ENCODE measurements at regions not wholly inside any gene's neighbourhood (a gene's known extent, or its start where the extent isn't known, plus 50 kb on each side); places are given as distances from the start of the nearest gene placed in this dataset.

GRCh38 chr4:171025776-171026175 is 787.4 kb upstream of the GALNTL6 start:
- Mint-ChIP-seq H3K9me3 (peaks cover 3 to 4% of the 10 kb centered on the region in 2 donors), H3K36me3 (ENCODE audit: insufficient read depth in 2 of 2) (no peaks in the 10 kb centered on the region), H3K27ac (no peak overlapping the region), H3K4me1 (ENCODE audit: low read depth) (no peaks in the 10 kb centered on the region), H3K4me3 (no peak overlapping the region), H3K27me3 (ENCODE audit: low read depth) (no peaks in the 10 kb centered on the region)
- ATAC-seq (replicated peaks in 1 of 2) (no peak), DNase-seq (no peak)

GRCh38 chr4:171025343-171025742 is 787.9 kb upstream of the GALNTL6 start:
- Mint-ChIP-seq H3K4me3 (no peak overlapping the region), H3K27ac (no peak overlapping the region), H3K9me3 (peaks cover 3 to 4% of the 10 kb centered on the region in 2 donors), H3K27me3 (ENCODE audit: low read depth) (no peaks in the 10 kb centered on the region), H3K36me3 (ENCODE audit: insufficient read depth in 2 of 2) (no peaks in the 10 kb centered on the region), H3K4me1 (ENCODE audit: low read depth) (no peaks in the 10 kb centered on the region)
- DNase-seq (no peak), ATAC-seq (replicated peaks in 1 of 2) (no peak)

- Mint-ChIP-seq H3K4me3 (no peak overlapping the region), H3K27ac (no peak overlapping the region), H3K4me1 (ENCODE audit: low read depth) (no peaks in the 10 kb centered on the region), H3K36me3 (ENCODE audit: insufficient read depth in 2 of 2) (no peaks in the 10 kb centered on the region), H3K27me3 (ENCODE audit: low read depth) (no peaks in the 10 kb centered on the region), H3K9me3 (peaks cover 2 to 4% of the 10 kb centered on the region in 2 donors)
- ATAC-seq (replicated peaks in 1 of 2) (no peak), DNase-seq (no peak)
Observed at GRCh38 chr4:171024720-171025303, 788.4 kb upstream of the GALNTL6 start.

- Mint-ChIP-seq H3K27ac (no peak overlapping the region), H3K4me3 (no peak overlapping the region), H3K9me3 (peaks cover 0 to 1% of the 10 kb centered on the region in 2 donors), H3K27me3 (ENCODE audit: low read depth) (no peaks in the 10 kb centered on the region), H3K4me1 (ENCODE audit: low read depth) (no peaks in the 10 kb centered on the region), H3K36me3 (ENCODE audit: insufficient read depth in 2 of 2) (no peaks in the 10 kb centered on the region)
- no peak for ATAC-seq (replicated peaks in 1 of 2)
- no peak for DNase-seq
Observed at GRCh38 chr4:171022824-171023230, 790.4 kb upstream of the GALNTL6 start.

- Mint-ChIP-seq H3K9me3 (peaks cover 0 to 1% of the 10 kb centered on the region in 2 donors), H3K36me3 (ENCODE audit: insufficient read depth in 2 of 2) (no peaks in the 10 kb centered on the region), H3K27me3 (ENCODE audit: low read depth) (no peaks in the 10 kb centered on the region), H3K4me1 (ENCODE audit: low read depth) (no peaks in the 10 kb centered on the region), H3K4me3 (no peak overlapping the region), H3K27ac (no peak overlapping the region)
- DNase-seq, result no peak
- ATAC-seq (replicated peaks in 1 of 2), result no peak
Observed at GRCh38 chr4:171017593-171017992, 795.6 kb upstream of the GALNTL6 start.

DNA sequence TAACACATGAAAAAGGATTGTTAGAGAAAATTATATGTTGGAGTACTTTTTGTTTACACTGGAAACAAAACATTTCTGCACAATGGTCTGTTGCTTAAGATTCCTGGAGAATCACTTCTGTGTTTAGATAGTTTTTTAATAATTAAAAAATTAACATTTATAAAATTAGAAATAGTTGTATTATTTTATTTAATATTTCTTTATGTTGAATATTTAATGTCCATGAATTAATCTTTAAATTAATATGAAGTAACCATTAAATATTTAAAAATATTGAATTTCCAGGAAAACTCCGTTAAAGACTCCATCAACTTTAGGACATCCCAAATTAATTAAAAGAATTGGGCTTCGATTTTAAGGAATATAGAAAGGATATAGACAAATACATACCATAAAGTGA is 797.1 kb upstream of the GALNTL6 start:
- Mint-ChIP-seq H3K4me3 (no peak overlapping the region), H3K4me1 (ENCODE audit: low read depth) (no peaks in the 10 kb centered on the region), H3K27ac (no peak overlapping the region), H3K36me3 (ENCODE audit: insufficient read depth in 2 of 2) (peaks cover 0 to under 1% of the 10 kb centered on the region in 2 donors), H3K9me3 (peaks cover 1 to 2% of the 10 kb centered on the region in 2 donors), H3K27me3 (ENCODE audit: low read depth) (no peaks in the 10 kb centered on the region)
- no peak for ATAC-seq (replicated peaks in 1 of 2)
- DNase-seq, result no peak

GRCh38 chr4:171015441-171015840 is 797.8 kb upstream of the GALNTL6 start:
- Mint-ChIP-seq H3K9me3 (peaks cover 1 to 4% of the 10 kb centered on the region in 2 donors), H3K27me3 (ENCODE audit: low read depth) (no peaks in the 10 kb centered on the region), H3K4me3 (no peak overlapping the region), H3K27ac (no peak overlapping the region), H3K36me3 (ENCODE audit: insufficient read depth in 2 of 2) (peaks cover 0 to 1% of the 10 kb centered on the region in 2 donors), H3K4me1 (ENCODE audit: low read depth) (no peaks in the 10 kb centered on the region)
- DNase-seq (no peak), ATAC-seq (replicated peaks in 1 of 2) (no peak)

GRCh38 chr4:171007618-171008390 is 805.4 kb upstream of the GALNTL6 start:
- ATAC-seq (replicated peaks in 1 of 2), result no peak
- Mint-ChIP-seq H3K9me3 (peaks cover 5 to 6% of the 10 kb centered on the region in 2 donors), H3K36me3 (ENCODE audit: insufficient read depth in 2 of 2) (peaks cover 0 to 1% of the 10 kb centered on the region in 2 donors), H3K4me1 (ENCODE audit: low read depth) (no peaks in the 10 kb centered on the region), H3K27me3 (ENCODE audit: low read depth) (no peaks in the 10 kb centered on the region), H3K4me3 (no peak overlapping the region), H3K27ac (no peak overlapping the region)
- no peak for DNase-seq

DNA sequence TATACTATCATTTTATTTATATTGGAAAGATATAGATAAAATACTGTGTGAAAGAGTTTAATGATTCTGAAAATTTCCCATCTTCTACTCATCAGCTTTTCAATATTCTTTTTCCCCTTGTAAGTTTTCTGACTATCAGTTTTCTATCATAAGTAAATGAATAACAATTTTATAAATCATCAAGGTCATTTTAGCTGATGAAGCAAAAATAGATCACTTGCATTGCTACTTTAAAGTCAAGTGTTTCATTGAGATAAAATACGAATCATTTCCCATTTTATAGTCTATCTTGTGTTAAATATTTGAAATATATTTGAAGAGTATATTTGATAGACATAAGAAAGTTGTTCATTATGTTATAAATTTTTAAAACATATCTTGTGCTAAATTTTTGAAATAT is 811.0 kb upstream of the GALNTL6 start:
- H3K4me3 Mint-ChIP-seq, result no peak overlapping the region
- no peak overlapping the region for H3K27ac Mint-ChIP-seq
- peaks cover 4 to 5% of the 10 kb centered on the region in 2 donors for H3K9me3 Mint-ChIP-seq
- H3K27me3 Mint-ChIP-seq (ENCODE audit: low read depth), result no peaks in the 10 kb centered on the region
- H3K36me3 Mint-ChIP-seq (ENCODE audit: insufficient read depth in 2 of 2), result no peaks in the 10 kb centered on the region
- DNase-seq, result no peak
- H3K4me1 Mint-ChIP-seq (ENCODE audit: low read depth), result no peaks in the 10 kb centered on the region
- no peak for ATAC-seq (replicated peaks in 1 of 2)

DNA sequence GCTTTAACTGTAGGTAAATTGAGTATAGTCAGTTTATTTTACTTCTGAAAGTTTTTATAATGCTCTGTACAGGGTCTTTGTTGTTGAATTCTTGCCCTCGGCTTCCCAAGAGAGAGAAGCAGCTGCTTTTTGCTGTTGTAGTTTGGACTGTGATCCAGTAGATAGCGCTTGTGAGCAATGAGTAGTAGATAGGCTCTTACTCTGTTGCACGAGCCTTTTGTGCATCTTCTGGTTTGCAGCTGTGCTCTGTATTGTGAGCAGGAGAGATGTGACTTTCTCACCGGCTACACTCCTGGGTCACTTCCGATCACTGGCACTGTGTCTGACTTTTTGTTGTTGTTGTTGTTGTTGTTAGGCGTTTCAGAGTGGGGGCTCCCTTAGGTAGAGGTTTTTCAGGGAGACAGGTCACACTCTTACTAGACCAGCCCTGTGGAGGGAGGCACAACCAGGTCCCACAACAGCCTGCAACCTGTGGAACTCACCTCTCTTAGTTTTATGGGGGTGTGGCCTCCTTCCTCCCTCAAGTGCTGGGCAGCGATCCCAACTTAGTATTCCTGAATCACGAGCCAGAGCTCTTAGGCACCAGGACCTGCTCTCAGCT is 822.1 kb upstream of the GALNTL6 start:
- no peak for ATAC-seq (replicated peaks in 1 of 2)

DNA sequence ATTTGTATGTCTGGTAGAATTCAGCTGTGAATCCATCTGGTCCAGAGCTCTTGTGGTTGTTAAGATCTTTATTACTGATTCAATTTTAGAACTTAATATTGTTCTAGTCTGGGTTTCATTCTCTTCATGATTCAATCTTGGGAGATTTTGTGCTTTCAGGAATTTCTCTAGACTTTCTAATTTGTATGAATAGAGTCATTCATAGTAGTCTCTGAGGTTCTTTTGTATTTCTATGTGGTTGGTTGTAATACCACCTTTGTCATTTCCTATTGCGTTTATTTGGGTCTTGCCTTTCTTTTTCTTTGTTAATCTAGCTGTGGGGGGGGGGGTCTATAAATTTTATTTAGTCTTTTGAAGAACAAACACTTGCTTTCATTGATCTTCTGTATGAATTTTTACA is 824.8 kb upstream of the GALNTL6 start:
- no peak for DNase-seq
- no peak for ATAC-seq (replicated peaks in 1 of 2)
- Mint-ChIP-seq H3K36me3 (ENCODE audit: insufficient read depth in 2 of 2) (peaks cover 0 to 2% of the 10 kb centered on the region in 2 donors), H3K4me3 (no peak overlapping the region), H3K27me3 (ENCODE audit: low read depth) (no peaks in the 10 kb centered on the region), H3K9me3 (peaks cover 2 to 9% of the 10 kb centered on the region in 2 donors), H3K4me1 (ENCODE audit: low read depth) (no peaks in the 10 kb centered on the region), H3K27ac (no peak overlapping the region)

More for the DNA sequence above, 822.1 kb upstream of the GALNTL6 start:
- Mint-ChIP-seq H3K27me3 (ENCODE audit: low read depth) (no peaks in the 10 kb centered on the region), H3K27ac (no peak overlapping the region), H3K4me3 (no peak overlapping the region), H3K9me3 (peaks cover 2 to 7% of the 10 kb centered on the region in 2 donors), H3K4me1 (ENCODE audit: low read depth) (no peaks in the 10 kb centered on the region), H3K36me3 (ENCODE audit: insufficient read depth in 2 of 2) (no peaks in the 10 kb centered on the region)
- no peak for DNase-seq

DNA sequence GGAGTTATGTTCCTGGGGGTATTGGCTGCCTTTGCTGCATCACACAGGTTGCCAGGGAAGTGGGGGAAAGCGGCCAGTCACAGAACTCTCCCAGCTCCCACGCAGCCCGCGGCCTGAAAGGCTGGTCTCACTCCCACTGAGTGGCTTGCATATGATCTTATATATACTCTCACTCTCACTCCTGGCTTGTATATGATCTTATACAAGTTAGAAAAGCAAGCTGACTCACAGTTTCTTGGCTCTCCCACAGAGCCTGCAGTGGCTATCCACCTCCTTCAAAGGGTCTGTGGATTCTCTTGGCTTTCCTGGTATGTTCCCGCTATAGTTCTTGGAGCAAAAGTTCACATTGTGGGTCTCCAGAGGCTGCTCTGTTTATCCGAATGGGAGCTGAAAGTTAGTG is 833.5 kb upstream of the GALNTL6 start:
- H3K27me3 Mint-ChIP-seq (ENCODE audit: low read depth), result no peaks in the 10 kb centered on the region
- ATAC-seq (replicated peaks in 1 of 2), result no peak
- no peaks in the 10 kb centered on the region for H3K4me1 Mint-ChIP-seq (ENCODE audit: low read depth)
- H3K9me3 Mint-ChIP-seq, result peaks cover 0 to 10% of the 10 kb centered on the region in 2 donors
- no peak for DNase-seq
- H3K36me3 Mint-ChIP-seq (ENCODE audit: insufficient read depth in 2 of 2), result peaks cover 0 to 2% of the 10 kb centered on the region in 2 donors
- H3K27ac Mint-ChIP-seq, result no peak overlapping the region
- H3K4me3 Mint-ChIP-seq, result no peak overlapping the region

DNA sequence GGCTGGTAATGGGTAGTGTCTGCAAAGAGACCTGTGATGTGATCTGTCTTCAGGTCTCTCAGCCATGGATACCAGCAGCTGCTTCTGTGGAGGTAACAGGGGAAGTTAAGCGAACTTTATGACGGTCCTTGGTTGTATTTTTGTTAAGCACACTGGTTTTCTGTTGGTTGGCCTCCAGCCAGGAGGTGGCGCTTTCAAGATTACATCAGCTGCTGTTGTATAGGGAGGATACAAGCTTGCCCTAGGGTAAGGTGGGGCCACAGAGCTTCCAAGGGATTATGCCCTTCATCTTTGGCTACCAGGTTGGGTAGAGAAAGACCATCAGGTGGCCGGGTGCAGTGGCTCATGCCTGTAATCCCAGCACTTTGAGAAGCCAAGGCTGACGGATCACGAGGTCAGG is 834.2 kb upstream of the GALNTL6 start:
- Mint-ChIP-seq H3K27me3 (ENCODE audit: low read depth) (no peaks in the 10 kb centered on the region), H3K4me1 (ENCODE audit: low read depth) (no peaks in the 10 kb centered on the region), H3K36me3 (ENCODE audit: insufficient read depth in 2 of 2) (no peaks in the 10 kb centered on the region), H3K4me3 (no peak overlapping the region), H3K9me3 (peaks cover 0 to 11% of the 10 kb centered on the region in 2 donors), H3K27ac (no peak overlapping the region)
- DNase-seq (no peak), ATAC-seq (replicated peaks in 1 of 2) (no peak)
